ENCODE measurements at regions not wholly inside any gene's neighbourhood (a gene's known extent, or its start where the extent isn't known, plus 50 kb on each side); places are given as distances from the start of the nearest gene placed in this dataset.

DNA sequence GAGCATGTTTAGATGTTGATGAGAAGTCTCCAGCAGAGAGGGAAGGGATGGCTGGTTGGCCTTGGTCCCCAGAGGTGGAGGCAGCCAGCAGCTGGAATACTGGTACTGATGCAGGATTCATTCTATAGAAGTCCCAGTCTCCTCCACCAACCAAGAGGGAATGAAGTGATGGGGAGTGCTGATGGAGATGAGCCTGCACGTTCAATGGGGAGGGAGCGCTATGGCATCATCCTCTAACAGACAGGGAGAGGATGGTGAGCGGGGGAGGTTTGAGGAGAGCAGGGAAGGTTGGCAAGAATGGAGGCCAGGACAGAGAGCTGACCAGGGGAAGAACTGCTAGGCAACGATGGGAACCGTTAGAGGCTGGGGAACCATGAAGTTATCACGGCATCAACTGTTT lies 159.8 kb upstream of the MVB12B start:
- no peaks in the 10 kb centered on the region for H3K9me3 ChIP-seq (ENCODE audit: low read depth, low read length, poor library complexity, severe bottlenecking)
- ChIA-PET CTCF (no interaction called here), POLR2A (ENCODE audit: low non-redundant PET) (no interaction called here)
- H3K36me3 ChIP-seq (ENCODE audit: insufficient read depth, low read length, poor library complexity, severe bottlenecking): no peaks in the 10 kb centered on the region
- H3K4me1 ChIP-seq (ENCODE audit: insufficient read depth, low read length, poor library complexity, severe bottlenecking): no peaks in the 10 kb centered on the region
- no TSS peak for BruUV-seq (replicated peaks)
- no peak overlapping the region for H3K27ac ChIP-seq (ENCODE audit: low read depth, low read length, poor library complexity, severe bottlenecking)
- no peak for TF ChIP-seq EZH2 (IDR thresholded peaks at IDR 0.05; ENCODE audit: borderline replicate concordance, low read depth, low read length, poor library complexity, severe bottlenecking)
- TF ChIP-seq, protein P1, sequence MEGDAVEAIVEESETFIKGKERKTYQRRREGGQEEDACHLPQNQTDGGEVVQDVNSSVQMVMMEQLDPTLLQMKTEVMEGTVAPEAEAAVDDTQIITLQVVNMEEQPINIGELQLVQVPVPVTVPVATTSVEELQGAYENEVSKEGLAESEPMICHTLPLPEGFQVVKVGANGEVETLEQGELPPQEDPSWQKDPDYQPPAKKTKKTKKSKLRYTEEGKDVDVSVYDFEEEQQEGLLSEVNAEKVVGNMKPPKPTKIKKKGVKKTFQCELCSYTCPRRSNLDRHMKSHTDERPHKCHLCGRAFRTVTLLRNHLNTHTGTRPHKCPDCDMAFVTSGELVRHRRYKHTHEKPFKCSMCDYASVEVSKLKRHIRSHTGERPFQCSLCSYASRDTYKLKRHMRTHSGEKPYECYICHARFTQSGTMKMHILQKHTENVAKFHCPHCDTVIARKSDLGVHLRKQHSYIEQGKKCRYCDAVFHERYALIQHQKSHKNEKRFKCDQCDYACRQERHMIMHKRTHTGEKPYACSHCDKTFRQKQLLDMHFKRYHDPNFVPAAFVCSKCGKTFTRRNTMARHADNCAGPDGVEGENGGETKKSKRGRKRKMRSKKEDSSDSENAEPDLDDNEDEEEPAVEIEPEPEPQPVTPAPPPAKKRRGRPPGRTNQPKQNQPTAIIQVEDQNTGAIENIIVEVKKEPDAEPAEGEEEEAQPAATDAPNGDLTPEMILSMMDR (conservative IDR thresholded peaks at IDR 0.05; ENCODE audit: low read depth, low read length): no peak
- peaks cover 74% of the 10 kb centered on the region for H3K27me3 ChIP-seq (replicated peaks; ENCODE audit: insufficient read depth, low read depth, low read length, poor library complexity)
- no peak for DNase-seq (ENCODE audit: low spot score)
- no peak overlapping the region for H3K4me3 ChIP-seq (ENCODE audit: low read depth, low read length, poor library complexity, severe bottlenecking)
- intact Hi-C loops (cut with micrococcal nuclease; ENCODE audit: unreplicated experiment): no loop called here

DNA sequence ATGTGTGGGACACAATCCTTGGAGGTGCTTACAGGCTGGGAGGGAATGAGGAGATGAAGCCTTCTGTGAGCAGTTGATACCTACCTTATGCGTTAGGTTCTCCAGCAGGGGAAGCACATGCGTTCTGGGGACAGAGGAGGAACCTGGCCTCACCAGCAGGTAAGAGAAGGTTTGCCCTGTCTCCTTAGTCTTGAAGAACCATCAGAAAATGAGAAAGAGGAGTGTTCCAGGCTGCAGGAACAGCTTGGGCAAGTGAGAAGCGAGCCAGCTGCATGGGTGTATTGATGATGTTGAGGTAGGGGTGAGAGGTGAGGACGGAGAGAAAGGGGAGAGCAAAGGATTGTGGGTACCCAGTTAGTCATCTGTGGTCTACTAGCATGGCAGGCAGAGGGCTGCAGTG lies 156.9 kb upstream of the MVB12B start:
- Histone ChIP-seq H3K4me1 (ENCODE audit: insufficient read depth, low read length, poor library complexity, severe bottlenecking) (no peaks in the 10 kb centered on the region), H3K27me3 (replicated peaks; ENCODE audit: insufficient read depth, low read depth, low read length, poor library complexity) (peaks cover 73% of the 10 kb centered on the region), H3K27ac (ENCODE audit: low read depth, low read length, poor library complexity, severe bottlenecking) (no peak overlapping the region), H3K36me3 (ENCODE audit: insufficient read depth, low read length, poor library complexity, severe bottlenecking) (no peaks in the 10 kb centered on the region), H3K9me3 (ENCODE audit: low read depth, low read length, poor library complexity, severe bottlenecking) (no peaks in the 10 kb centered on the region), H3K4me3 (ENCODE audit: low read depth, low read length, poor library complexity, severe bottlenecking) (no peak overlapping the region)
- no TSS peak for BruUV-seq (replicated peaks)
- ChIA-PET POLR2A (ENCODE audit: low non-redundant PET) (no interaction called here), CTCF (no interaction called here)
- intact Hi-C loops (cut with micrococcal nuclease; ENCODE audit: unreplicated experiment): no loop called here
- TF ChIP-seq, protein P1 (conservative IDR thresholded peaks at IDR 0.05; ENCODE audit: low read depth, low read length): no peak
- TF ChIP-seq EZH2 (IDR thresholded peaks at IDR 0.05; ENCODE audit: borderline replicate concordance, low read depth, low read length, poor library complexity, severe bottlenecking): no peak
- DNase-seq (ENCODE audit: low spot score): no peak

DNA sequence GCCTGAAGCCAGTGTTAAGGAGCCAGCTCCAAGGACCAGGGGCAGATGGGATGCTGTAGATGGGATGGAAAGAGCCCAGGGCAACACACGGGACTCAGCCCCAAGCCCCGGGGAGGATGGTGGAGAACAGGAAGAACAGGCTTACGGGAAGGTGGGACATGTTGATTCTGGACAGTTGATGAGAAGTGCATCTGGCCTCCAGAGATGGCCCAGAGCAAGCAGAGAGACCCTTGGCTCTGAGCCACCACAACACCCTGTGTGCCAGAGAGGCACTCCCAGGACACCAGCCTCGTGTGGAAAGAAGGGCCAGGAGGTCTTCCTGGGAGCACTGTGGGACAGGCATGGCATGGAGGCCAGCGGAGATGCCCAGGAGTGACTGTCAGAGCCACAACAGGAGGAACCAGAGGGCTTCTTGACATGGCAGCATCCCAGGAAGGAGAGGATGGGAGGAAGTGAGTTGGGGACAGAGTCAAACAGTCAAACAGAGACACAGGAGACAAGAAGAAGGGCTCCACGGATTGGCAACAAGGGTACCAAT lies 156.3 kb upstream of the MVB12B start:
- Histone ChIP-seq H3K27ac (ENCODE audit: low read depth, low read length, poor library complexity, severe bottlenecking) (no peak overlapping the region), H3K9me3 (ENCODE audit: low read depth, low read length, poor library complexity, severe bottlenecking) (no peaks in the 10 kb centered on the region), H3K4me3 (ENCODE audit: low read depth, low read length, poor library complexity, severe bottlenecking) (no peak overlapping the region), H3K4me1 (ENCODE audit: insufficient read depth, low read length, poor library complexity, severe bottlenecking) (no peaks in the 10 kb centered on the region), H3K36me3 (ENCODE audit: insufficient read depth, low read length, poor library complexity, severe bottlenecking) (no peaks in the 10 kb centered on the region), H3K27me3 (replicated peaks; ENCODE audit: insufficient read depth, low read depth, low read length, poor library complexity) (peaks cover 67% of the 10 kb centered on the region)
- intact Hi-C loops (cut with micrococcal nuclease; ENCODE audit: unreplicated experiment): no loop called here
- no peak for DNase-seq (ENCODE audit: low spot score)
- ChIA-PET CTCF (no interaction called here), POLR2A (ENCODE audit: low non-redundant PET) (no interaction called here)
- BruUV-seq (replicated peaks): no TSS peak
- TF ChIP-seq, protein P1 (conservative IDR thresholded peaks at IDR 0.05; ENCODE audit: low read depth, low read length): no peak
- no peak for TF ChIP-seq EZH2 (IDR thresholded peaks at IDR 0.05; ENCODE audit: borderline replicate concordance, low read depth, low read length, poor library complexity, severe bottlenecking)
